Skin of body (tissue), 2 donors: ENCODE measurements at regions not wholly inside any gene's neighbourhood (a gene's known extent, or its start where the extent isn't known, plus 50 kb on each side); places are given as distances from the start of the nearest gene placed in this dataset. TPM values are rescaled to one million over a fixed set of nuclear protein-coding genes. Genes with fewer than 3 reads are reported as not detected.

Experiments
- DNase-seq: peaks from one replicate; lab custom pipeline; 2025; lab: John Stamatoyannopoulos, UW
- small RNA-seq: library from RNA; depleted of rRNA; stranded (forward); fragments of <200 nt; gene quantifications from one replicate; pipeline ENCODE3, GENCODE V24; 2014; ENCODE audit warnings: low replicate concordance

DNA sequence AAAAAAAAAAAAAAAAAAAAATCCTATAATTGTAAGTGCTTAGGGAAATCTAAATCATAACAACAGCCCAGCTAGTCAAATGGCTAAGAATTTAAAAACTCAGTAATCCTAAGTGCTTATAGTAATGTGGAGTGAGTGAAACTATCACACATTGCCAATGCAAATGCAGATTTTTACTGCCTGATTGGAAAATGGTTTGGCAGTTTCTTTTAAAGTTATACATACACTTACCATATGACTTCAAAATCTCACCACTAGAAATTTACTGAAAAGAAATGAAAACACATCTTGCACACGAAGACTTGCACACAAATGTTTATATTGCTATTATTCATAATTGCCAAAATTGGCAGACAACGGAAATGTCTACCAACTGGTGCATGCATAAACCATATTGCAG is 51.3 kb upstream of the STXBP6 start:
- DNase-seq: no peak

Small RNAs in the stretch of these regions (small RNA-seq; reads per million reads assigned to genes)
- not detected for gene HMGN2P6
